ENCODE measurements at regions not wholly inside any gene's neighbourhood (a gene's known extent, or its start where the extent isn't known, plus 50 kb on each side); places are given as distances from the start of the nearest gene placed in this dataset.

DNA sequence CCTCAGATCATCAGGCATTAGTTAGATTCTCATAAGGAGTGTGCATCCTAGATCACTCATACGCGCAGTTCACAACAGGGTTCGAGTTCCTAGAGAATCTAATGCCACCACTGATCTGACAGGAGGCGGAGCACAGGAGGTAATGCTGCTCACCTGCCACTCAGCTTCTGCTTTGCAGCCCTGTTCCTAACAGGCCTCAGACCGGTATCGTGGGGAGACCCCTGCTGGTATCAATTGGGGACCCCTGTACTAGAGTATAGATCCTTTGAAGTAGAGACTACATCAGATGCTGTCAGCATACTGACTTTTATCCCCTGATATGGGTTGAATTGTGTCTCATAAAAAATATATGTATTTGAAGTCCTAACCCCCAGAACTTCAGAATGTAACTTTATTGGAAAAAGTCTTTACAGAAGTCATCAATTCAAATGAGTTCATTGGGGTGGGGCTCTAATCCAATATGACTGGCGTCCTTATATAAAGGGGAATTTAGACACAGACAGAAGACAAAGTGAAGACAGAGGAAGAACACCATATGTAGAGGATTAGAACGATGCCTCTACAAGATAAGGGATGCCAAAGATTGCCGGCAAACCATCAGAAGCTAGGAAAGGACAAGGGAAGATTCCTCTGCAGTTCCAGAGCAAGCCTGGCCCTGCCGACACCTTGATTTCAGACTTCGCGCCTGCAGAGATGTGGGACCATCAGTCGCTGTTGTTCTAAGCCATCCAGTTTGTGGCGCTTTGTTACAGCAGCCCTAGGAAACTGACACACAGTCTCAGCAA is 104.4 kb upstream of the BTBD3 start:
- H3K4me3 ChIP-seq (IDR thresholded peaks at IDR 0.05; ENCODE audit: insufficient read depth, low read depth, low read length) = no peak overlapping the region
- no peak overlapping the region for H3K27ac ChIP-seq
- H3K4me1 ChIP-seq (ENCODE audit: low read depth, poor library complexity, severe bottlenecking) = peaks cover 16% of the 10 kb centered on the region
- H3K27me3 ChIP-seq (ENCODE audit: insufficient read depth, low read depth) = no peaks in the 10 kb centered on the region
- TF ChIP-seq, protein P1, sequence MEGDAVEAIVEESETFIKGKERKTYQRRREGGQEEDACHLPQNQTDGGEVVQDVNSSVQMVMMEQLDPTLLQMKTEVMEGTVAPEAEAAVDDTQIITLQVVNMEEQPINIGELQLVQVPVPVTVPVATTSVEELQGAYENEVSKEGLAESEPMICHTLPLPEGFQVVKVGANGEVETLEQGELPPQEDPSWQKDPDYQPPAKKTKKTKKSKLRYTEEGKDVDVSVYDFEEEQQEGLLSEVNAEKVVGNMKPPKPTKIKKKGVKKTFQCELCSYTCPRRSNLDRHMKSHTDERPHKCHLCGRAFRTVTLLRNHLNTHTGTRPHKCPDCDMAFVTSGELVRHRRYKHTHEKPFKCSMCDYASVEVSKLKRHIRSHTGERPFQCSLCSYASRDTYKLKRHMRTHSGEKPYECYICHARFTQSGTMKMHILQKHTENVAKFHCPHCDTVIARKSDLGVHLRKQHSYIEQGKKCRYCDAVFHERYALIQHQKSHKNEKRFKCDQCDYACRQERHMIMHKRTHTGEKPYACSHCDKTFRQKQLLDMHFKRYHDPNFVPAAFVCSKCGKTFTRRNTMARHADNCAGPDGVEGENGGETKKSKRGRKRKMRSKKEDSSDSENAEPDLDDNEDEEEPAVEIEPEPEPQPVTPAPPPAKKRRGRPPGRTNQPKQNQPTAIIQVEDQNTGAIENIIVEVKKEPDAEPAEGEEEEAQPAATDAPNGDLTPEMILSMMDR (conservative IDR thresholded peaks at IDR 0.05; ENCODE audit: low read depth, low read length) = no peak
- no peak overlapping the region for H3K9ac ChIP-seq
- no peak overlapping the region for H2AFZ ChIP-seq (ENCODE audit: low read depth)
- no peaks in the 10 kb centered on the region for H3K79me2 ChIP-seq (ENCODE audit: insufficient read depth, low read depth)
- no peaks in the 10 kb centered on the region for H3K36me3 ChIP-seq (ENCODE audit: insufficient read depth)
- no peak overlapping the region for H3K4me2 ChIP-seq
- H4K20me1 ChIP-seq (ENCODE audit: insufficient read depth) = no peaks in the 10 kb centered on the region

DNA sequence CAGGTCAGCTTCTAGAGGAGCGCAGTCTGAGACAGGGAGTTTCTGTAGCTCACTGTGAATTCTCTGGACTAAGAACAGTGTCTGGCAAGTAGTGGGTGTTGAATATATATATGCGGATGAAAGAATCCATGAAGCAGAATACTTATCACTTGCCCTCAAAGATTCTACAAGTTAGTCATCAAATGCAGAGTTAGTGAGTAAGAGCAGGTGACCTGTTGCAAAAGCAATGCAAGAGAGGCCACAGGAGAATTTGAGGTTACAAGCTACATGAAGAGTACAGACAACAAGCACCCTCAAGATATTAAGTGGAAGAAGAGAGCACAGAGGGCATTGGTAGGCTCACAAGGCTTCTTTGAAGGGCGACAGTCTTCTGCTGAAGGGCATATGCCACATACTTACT is 103.4 kb upstream of the BTBD3 start:
- H3K79me2 ChIP-seq (ENCODE audit: insufficient read depth, low read depth) = no peaks in the 10 kb centered on the region
- no peaks in the 10 kb centered on the region for H4K20me1 ChIP-seq (ENCODE audit: insufficient read depth)
- no peak overlapping the region for H3K4me3 ChIP-seq (IDR thresholded peaks at IDR 0.05; ENCODE audit: insufficient read depth, low read depth, low read length)
- no peaks in the 10 kb centered on the region for H3K27me3 ChIP-seq (ENCODE audit: insufficient read depth, low read depth)
- peaks cover 16% of the 10 kb centered on the region for H3K4me1 ChIP-seq (ENCODE audit: low read depth, poor library complexity, severe bottlenecking)
- no peaks in the 10 kb centered on the region for H3K36me3 ChIP-seq (ENCODE audit: insufficient read depth)
- no peak overlapping the region for H3K4me2 ChIP-seq
- no peak overlapping the region for H3K27ac ChIP-seq
- H3K9ac ChIP-seq = no peak overlapping the region
- TF ChIP-seq, protein P1 (conservative IDR thresholded peaks at IDR 0.05; ENCODE audit: low read depth, low read length) = no peak
- no peak overlapping the region for H2AFZ ChIP-seq (ENCODE audit: low read depth)

DNA sequence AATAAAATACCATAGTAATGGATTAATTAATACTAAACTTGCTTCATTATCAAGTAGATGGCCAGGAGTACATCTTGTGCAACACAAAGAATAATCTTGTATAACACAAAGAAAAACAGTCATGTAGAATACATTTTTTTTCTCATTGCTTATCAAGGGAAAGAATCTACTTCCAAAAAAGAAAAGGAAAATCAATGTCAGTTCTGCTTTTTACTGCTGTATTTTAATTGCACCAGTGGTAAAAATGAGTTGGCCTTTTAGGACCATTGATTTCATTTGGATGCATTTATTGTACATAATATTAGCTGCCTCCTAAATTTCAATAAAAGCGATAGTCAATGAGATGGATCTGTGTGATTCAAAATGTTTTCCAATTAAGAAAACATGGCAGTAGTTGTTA is 96.9 kb upstream of the BTBD3 start:
- Histone ChIP-seq H3K9ac (no peak overlapping the region), H4K20me1 (ENCODE audit: insufficient read depth) (no peaks in the 10 kb centered on the region), H3K4me1 (ENCODE audit: low read depth, poor library complexity, severe bottlenecking) (peaks cover 16% of the 10 kb centered on the region), H3K27ac (no peak overlapping the region), H3K79me2 (ENCODE audit: insufficient read depth, low read depth) (no peaks in the 10 kb centered on the region), H3K4me2 (no peak overlapping the region), H3K27me3 (ENCODE audit: insufficient read depth, low read depth) (no peaks in the 10 kb centered on the region), H3K4me3 (IDR thresholded peaks at IDR 0.05; ENCODE audit: insufficient read depth, low read depth, low read length) (no peak overlapping the region), H2AFZ (ENCODE audit: low read depth) (no peak overlapping the region), H3K36me3 (ENCODE audit: insufficient read depth) (no peaks in the 10 kb centered on the region)
- TF ChIP-seq, protein P1 (conservative IDR thresholded peaks at IDR 0.05; ENCODE audit: low read depth, low read length) = no peak

DNA sequence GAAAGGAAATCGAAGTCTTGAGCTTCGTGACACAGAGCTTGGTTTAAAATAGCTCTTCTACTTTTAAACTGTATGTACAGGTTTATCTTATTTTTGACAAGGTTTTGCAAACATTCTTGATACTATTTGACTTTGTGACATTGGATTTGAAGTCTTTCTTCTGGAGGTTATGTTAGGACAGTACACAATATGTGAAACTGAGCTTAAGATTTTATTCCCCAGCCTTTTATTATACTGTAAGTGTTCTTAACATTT is 95.2 kb upstream of the BTBD3 start:
- Histone ChIP-seq H3K36me3 (ENCODE audit: insufficient read depth) (no peaks in the 10 kb centered on the region), H3K9ac (no peak overlapping the region), H3K27ac (no peak overlapping the region), H3K27me3 (ENCODE audit: insufficient read depth, low read depth) (no peaks in the 10 kb centered on the region), H3K79me2 (ENCODE audit: insufficient read depth, low read depth) (no peaks in the 10 kb centered on the region), H2AFZ (ENCODE audit: low read depth) (no peak overlapping the region), H3K4me2 (no peak overlapping the region), H4K20me1 (ENCODE audit: insufficient read depth) (no peaks in the 10 kb centered on the region), H3K4me1 (ENCODE audit: low read depth, poor library complexity, severe bottlenecking) (peaks cover 2% of the 10 kb centered on the region), H3K4me3 (IDR thresholded peaks at IDR 0.05; ENCODE audit: insufficient read depth, low read depth, low read length) (no peak overlapping the region)
- TF ChIP-seq, protein P1 (conservative IDR thresholded peaks at IDR 0.05; ENCODE audit: low read depth, low read length) = no peak

Measured in KMS-11 (cell line).